ENCODE measurements at regions not wholly inside any gene's neighbourhood (a gene's known extent, or its start where the extent isn't known, plus 50 kb on each side); places are given as distances from the start of the nearest gene placed in this dataset.
"Not testable (repeated sequence)": the region's sequence is repeated elsewhere in the genome, so short reads cannot be mapped to it uniquely, and the experiment has no call there.

GRCh38 chr9:21533597-21533996, 51.5 kb upstream of the IFNE start:
- DNase-seq: no peak
- WGBS, 2 donors: 56 to 71% methylated on average over 4 of the region's 4 CpGs
- TF ChIP-seq POLR2A (IDR thresholded peaks at IDR 0.05): no peak
- TF ChIP-seq, protein P1, sequence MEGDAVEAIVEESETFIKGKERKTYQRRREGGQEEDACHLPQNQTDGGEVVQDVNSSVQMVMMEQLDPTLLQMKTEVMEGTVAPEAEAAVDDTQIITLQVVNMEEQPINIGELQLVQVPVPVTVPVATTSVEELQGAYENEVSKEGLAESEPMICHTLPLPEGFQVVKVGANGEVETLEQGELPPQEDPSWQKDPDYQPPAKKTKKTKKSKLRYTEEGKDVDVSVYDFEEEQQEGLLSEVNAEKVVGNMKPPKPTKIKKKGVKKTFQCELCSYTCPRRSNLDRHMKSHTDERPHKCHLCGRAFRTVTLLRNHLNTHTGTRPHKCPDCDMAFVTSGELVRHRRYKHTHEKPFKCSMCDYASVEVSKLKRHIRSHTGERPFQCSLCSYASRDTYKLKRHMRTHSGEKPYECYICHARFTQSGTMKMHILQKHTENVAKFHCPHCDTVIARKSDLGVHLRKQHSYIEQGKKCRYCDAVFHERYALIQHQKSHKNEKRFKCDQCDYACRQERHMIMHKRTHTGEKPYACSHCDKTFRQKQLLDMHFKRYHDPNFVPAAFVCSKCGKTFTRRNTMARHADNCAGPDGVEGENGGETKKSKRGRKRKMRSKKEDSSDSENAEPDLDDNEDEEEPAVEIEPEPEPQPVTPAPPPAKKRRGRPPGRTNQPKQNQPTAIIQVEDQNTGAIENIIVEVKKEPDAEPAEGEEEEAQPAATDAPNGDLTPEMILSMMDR (IDR thresholded peaks at IDR 0.05): no peak
- no peaks in the 10 kb centered on the region for H3K4me1 ChIP-seq
- H3K4me3 ChIP-seq: no peak overlapping the region
- no peaks in the 10 kb centered on the region for H3K36me3 ChIP-seq (ENCODE audit: low read depth, missing control alignments)
- no peaks in the 10 kb centered on the region for H3K9me3 ChIP-seq
- H3K27ac ChIP-seq: no peak overlapping the region
- intact Hi-C loops (cut with DNase I; ENCODE audit: low total_unique reads): no loop called here
- no peaks in the 10 kb centered on the region for H3K27me3 ChIP-seq

DNA sequence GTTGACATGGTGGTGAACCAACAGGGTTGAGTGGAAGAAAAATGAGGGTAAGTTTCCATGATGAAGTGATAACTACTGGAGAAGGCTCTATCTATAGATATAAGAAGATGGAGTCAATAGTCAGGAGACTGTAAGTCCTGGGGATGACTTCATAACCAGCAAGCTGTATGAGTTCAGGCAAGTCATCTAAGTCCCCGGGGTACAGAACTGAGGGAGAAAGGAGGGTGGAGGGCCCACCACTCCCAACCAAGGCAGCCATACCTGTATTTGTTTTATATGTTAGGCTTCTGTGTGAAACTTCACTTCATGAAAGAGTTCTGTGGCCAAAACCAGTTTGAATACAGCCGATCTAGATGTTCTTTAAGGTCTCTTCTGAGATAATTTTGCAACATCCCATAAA, 53.3 kb upstream of the IFNE start:
- Histone ChIP-seq H3K4me3 (no peak overlapping the region), H3K27ac (no peak overlapping the region), H3K27me3 (no peaks in the 10 kb centered on the region), H3K9me3 (no peaks in the 10 kb centered on the region), H3K4me1 (no peaks in the 10 kb centered on the region), H3K36me3 (ENCODE audit: low read depth, missing control alignments) (no peaks in the 10 kb centered on the region)
- intact Hi-C loops (cut with DNase I; ENCODE audit: low total_unique reads): no loop called here
- no peak for DNase-seq
- whole genome bisulfite sequencing, 2 donors: 73 to 76% methylated on average over 2 of the region's 2 CpGs
- TF ChIP-seq, protein P1 (IDR thresholded peaks at IDR 0.05): no peak
- TF ChIP-seq POLR2A (IDR thresholded peaks at IDR 0.05): no peak

- H3K9me3 ChIP-seq: no peaks in the 10 kb centered on the region
- no peaks in the 10 kb centered on the region for H3K36me3 ChIP-seq (ENCODE audit: low read depth, missing control alignments)
- intact Hi-C loops (cut with DNase I; ENCODE audit: low total_unique reads): no loop called here
- H3K27me3 ChIP-seq: no peaks in the 10 kb centered on the region
- TF ChIP-seq, protein P1 (IDR thresholded peaks at IDR 0.05): no peak
- TF ChIP-seq POLR2A (IDR thresholded peaks at IDR 0.05): no peak
- no peaks in the 10 kb centered on the region for H3K4me1 ChIP-seq
- H3K27ac ChIP-seq: no peak overlapping the region
- 49 to 61% methylated on average over 2 of the region's 2 CpGs for WGBS, 2 donors
- H3K4me3 ChIP-seq: no peak overlapping the region
- DNase-seq: no peak
Measured at GRCh38 chr9:21542787-21543186, 60.7 kb upstream of the IFNE start.

GRCh38 chr9:21543187-21543586, 61.1 kb upstream of the IFNE start:
- Histone ChIP-seq H3K27ac (no peak overlapping the region), H3K4me1 (no peaks in the 10 kb centered on the region), H3K27me3 (no peaks in the 10 kb centered on the region), H3K36me3 (ENCODE audit: low read depth, missing control alignments) (no peaks in the 10 kb centered on the region), H3K9me3 (no peaks in the 10 kb centered on the region), H3K4me3 (no peak overlapping the region)
- DNase-seq: no peak
- intact Hi-C loops (cut with DNase I; ENCODE audit: low total_unique reads): no loop called here
- WGBS, 2 donors: 80 to 87% methylated on average over 4 of the region's 4 CpGs
- TF ChIP-seq POLR2A (IDR thresholded peaks at IDR 0.05): no peak
- TF ChIP-seq, protein P1 (IDR thresholded peaks at IDR 0.05): no peak

DNA sequence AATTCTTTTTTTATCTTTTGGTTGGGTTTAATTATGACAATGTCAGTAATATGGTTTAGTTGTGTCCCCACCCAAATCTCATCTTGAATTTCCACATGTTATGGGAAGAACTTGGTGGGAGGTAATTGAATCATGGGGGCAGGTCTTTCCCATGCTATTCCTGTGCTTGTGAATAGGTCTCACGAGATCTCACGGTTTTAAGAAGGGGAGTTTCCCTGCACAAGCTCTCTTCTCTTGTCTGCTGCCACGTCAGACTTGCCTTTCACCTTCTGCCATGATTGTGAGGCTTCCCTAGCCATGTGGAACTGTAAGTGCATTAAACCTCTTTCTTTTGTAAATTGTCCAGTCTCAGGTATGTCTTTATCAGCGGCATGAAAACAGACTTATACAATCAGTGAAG, 61.7 kb upstream of the IFNE start:
- H3K4me3 ChIP-seq; H3K4me1 ChIP-seq; H3K9me3 ChIP-seq; H3K27me3 ChIP-seq; intact Hi-C loops (cut with DNase I; ENCODE audit: low total_unique reads); H3K36me3 ChIP-seq (ENCODE audit: low read depth, missing control alignments); DNase-seq; H3K27ac ChIP-seq: not testable (repeated sequence)
- WGBS, 2 donors: 88 to 90% methylated on average over 4 of the region's 4 CpGs
